GM18867 (cell line): ENCODE measurements at regions not wholly inside any gene's neighbourhood (a gene's known extent, or its start where the extent isn't known, plus 50 kb on each side); places are given as distances from the start of the nearest gene placed in this dataset.
"Not testable (repeated sequence)": the region's sequence is repeated elsewhere in the genome, so short reads cannot be mapped to it uniquely, and the experiment has no call there.

ENCODE experiments used
- ATAC-seq: cut with Tn5 transposase; IDR thresholded peaks from one replicate; pipeline ENCODE4 v1.9.1; 2021; ENCODE audit warnings: mild to moderate bottlenecking, moderate library complexity; ENCODE audit not compliant: unreplicated experiment

- ATAC-seq, result no peak
Measured at GRCh38 chrX:121832446-121832845, 785.0 kb downstream of the GLUD2 start.

DNA sequence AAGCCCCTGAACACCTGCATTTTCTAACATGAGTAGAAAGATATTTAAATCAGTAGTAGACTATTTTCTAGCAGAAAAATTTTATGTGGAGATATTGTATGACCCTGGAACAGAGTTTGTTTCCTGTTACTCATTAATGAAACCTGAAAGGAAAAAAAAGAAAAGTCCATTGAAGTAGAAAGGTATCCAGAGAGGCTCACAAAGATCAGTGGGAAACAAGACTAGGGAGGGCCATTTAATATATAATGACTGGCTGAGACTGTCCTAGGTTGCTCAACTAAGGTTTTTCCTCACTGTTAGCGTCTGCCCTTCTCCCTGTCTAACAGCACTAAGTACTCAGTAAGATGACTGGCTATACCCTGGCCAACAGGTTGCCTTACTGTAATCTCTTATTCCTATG, 788.6 kb downstream of the GLUD2 start:
- ATAC-seq, result no peak

DNA sequence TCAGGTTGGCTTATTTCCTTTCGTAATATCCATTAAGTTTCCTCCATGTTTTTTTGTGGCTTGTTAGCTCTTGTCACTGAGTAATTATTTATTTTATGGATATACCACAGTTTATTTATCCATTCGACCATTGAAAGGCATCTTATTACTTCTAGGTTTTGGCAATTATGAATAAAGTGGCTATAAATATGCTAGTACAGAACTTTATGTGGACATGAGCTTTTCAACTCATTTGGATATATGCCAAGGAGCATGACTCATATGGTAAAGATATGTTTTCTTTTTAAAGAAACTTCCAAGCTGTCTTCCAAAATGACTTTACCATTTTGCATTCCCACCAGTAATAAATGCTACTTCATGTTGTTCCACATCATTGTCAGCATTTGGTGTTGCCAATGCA, 803.6 kb downstream of the GLUD2 start:
- ATAC-seq, result no peak

DNA sequence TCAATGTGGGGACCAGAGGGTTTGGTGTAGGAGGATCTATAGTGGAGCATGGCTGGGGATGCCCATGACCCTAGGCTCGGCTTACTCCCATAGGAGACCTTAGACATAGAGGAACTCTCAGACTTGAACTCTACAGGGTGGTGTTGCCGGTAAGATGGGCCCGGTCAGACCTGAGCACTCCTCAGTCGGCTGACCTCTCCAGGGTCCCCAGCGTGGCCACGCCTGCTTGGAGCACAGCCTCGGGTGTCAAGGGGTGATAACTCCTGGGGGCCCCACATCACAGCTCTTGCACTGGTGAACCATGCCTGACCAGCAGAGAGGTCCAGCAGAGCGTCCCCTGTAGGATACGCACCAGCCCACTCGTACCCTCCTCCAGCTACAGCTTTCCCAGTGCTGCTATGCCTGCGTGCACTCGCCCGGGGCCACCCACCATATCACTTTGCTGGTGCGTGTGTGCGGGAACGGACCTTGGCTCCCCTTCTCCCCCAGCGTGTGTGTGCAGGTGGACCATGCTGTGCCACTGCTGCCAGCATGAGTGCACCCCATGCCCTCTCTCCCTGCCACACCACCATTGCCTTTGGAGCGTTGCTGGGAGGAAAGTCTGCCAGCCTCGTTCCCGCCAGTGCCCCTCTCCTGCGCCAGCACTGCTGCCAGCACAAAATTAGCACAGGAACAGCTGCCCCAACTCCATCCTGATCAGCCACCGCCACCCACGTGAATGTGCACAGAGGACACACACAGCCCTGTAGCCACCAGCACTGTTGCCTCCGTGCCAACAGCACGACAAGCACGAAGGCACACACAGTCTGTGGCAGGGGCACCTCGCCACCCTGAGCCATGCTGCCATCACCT, 806.6 kb downstream of the GLUD2 start:
- ATAC-seq, result no peak

DNA sequence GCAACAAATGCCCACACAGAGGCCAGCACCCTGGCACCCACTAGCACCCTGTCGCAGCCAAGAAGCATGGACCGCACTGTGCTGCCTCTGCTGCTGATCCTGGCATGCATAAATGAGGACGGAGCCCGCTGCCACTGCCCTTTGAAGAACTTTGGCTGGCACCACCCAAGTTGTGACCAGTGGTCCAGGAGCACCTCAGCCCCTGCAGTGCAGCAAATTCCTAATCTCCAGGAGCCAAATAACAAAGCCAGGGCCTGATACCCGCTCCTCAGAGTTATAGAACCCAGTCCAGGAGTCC, 807.2 kb downstream of the GLUD2 start:
- ATAC-seq, result no peak

DNA sequence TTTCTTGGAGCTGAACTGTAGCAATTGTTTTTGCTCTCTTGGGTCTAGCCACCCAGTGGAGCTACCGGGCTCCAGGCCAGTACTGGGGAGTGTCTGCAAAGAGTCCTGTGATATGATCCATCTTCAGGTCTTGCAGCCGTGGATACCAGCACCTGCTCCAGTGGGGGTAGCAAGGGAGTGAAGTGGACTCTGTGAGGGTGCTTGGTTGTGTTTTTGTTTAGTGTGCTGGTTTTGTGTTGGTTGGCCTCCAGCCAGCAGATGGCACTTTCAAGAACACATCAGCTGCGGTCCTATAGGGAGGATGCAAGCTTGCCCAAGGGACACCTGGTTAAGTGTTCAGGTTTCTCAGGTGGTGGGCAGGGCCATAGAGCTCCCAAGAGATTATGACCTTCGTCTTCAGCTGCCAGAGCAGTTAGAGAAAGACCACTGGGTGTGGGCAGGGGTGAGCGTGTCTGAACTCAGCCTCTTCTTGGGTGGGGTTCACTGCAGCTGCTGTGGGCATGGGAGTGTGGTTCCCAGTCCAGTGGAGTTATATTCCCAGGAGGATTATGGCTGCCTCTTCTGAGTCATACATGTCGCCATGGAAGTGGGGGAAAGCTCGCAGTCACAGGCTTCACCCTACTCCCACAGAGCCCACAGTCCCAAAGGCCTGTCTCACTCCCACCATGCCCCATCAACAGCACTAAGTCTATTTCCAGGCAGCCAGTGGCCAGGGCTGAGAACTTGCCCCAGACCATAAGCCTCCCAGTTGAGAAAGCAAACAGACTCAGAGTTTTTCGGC, 811.6 kb downstream of the GLUD2 start:
- ATAC-seq, result no peak

DNA sequence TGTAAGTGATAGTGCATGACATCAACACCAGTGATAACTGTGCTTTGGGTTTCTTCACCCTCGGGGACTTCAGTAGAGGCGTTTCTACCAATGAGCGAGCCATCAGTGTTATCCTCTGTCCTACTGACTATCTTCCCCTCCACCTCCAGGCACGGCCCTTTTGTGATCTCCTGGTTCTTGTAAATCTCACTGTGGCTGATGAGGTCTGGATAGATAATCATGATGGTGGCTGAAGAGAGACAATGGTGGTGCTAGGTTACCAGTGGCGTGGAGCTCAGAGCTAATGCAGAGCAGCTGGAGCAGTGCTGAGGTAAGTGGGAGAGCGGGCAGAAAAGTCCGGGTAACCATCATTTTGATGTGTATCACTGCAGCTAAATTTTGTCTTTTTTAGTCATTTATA, 816.6 kb downstream of the GLUD2 start:
- no peak for ATAC-seq

- ATAC-seq, result no peak
Measured at GRCh38 chrX:121864561-121864960, 817.2 kb downstream of the GLUD2 start.

DNA sequence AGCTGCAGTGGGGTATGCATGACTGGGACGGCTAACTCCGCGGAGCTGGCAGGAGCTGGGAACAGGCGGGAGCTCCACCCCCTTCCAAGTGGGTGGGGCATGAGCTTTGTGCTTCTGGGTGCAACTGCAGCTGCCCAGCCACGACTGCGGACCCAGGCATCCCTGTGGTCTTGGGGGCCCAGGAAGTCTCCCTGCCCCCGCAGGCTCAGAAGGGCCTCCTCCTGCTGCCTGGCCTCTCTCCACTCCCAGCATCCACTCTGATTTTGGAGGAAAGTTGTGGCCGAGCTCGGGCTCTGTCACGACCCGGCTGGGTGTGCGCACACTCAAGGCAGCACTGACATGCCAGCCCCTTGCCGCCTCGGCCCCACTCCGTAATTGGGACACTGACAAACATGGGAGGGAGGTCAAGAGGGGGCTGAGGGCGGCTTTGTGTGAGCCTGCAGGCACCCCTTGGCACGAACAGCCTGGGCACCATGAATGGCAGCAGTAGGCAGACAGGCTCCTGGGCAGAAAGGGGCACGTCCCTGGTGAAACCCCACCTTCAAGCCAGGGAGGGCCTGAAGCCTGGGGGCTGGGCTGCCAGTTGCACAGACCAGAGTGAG, 822.6 kb downstream of the GLUD2 start:
- no peak for ATAC-seq

DNA sequence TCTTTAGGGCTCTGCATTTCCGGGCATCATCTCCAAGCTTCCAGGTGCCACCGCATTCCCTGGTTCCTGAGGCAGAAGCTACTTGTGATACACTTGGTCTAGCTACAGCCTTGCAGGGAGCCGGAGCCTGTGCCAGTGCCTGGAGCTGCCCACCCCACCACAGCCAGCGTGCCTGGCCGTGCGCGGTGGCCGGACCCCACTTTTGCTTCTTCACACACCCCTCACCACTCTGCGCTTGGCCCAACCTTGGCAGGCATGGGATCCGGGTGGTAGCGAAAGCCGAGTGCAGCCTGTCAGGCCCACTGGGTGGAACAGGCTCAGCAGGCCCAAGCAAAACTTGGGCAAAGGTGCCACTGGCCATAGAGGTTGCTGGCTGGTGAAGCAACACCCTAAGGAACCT, 823.7 kb downstream of the GLUD2 start:
- ATAC-seq, result no peak

- ATAC-seq, result no peak
Measured at GRCh38 chrX:121876305-121876704, 828.9 kb downstream of the GLUD2 start.

GRCh38 chrX:121877337-121877736, 829.9 kb downstream of the GLUD2 start:
- not testable (repeated sequence) for ATAC-seq

DNA sequence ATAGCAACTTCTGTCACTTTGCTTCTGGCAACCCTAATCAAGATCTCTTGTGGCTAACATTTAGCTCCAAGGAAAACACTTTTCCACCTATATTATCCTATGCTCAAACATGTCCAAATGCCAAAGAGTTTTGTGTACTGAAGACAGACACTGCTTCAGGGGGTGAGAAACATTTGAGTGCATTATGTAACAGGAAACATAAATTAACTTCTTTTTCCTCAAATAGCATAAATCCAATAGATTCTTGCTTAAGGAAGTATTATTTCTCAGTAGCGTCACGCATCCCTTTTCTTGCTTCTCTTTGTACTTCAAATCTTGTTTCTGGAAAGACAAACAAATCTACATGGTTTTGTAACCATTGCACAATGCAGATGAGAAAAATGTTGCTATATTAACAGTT, 839.1 kb downstream of the GLUD2 start:
- ATAC-seq, result no peak

- ATAC-seq, result no peak
Measured at GRCh38 chrX:121894756-121895155, 847.3 kb downstream of the GLUD2 start.

DNA sequence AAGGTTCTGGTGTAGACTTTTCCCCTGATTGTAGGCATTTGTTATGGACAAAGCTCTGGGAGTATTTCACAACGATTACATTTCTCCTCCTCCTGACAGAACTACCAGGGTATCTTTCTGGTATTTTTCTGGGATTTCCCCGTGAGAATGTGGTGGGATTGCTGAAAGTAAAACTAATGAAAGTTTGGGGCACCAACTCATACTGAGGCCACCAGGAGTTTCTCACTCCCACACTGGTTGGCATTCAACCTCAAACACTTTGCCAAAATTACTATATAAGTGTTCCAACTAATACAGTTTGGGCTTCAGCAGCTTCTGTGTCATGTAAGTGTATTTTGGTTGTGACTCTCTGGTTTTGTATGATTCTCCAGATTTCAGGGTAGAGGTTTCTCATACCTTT, 855.1 kb downstream of the GLUD2 start:
- ATAC-seq, result no peak

- no peak for ATAC-seq
Measured at GRCh38 chrX:121903961-121904360, 856.6 kb downstream of the GLUD2 start.

- ATAC-seq, result no peak
Measured at GRCh38 chrX:121921258-121921657, 873.8 kb downstream of the GLUD2 start.

- ATAC-seq, result no peak
Measured at GRCh38 chrX:121931567-121931966, 884.2 kb downstream of the GLUD2 start.

- no peak for ATAC-seq
Measured at GRCh38 chrX:121932688-121933087, 885.3 kb downstream of the GLUD2 start.

GRCh38 chrX:121949041-121949760, 901.8 kb downstream of the GLUD2 start:
- ATAC-seq, result no peak

- no peak for ATAC-seq
Measured at GRCh38 chrX:121958886-121959285, 911.5 kb downstream of the GLUD2 start.
